ENCODE measurements at regions not wholly inside any gene's neighbourhood (a gene's known extent, or its start where the extent isn't known, plus 50 kb on each side); places are given as distances from the start of the nearest gene placed in this dataset.

DNA sequence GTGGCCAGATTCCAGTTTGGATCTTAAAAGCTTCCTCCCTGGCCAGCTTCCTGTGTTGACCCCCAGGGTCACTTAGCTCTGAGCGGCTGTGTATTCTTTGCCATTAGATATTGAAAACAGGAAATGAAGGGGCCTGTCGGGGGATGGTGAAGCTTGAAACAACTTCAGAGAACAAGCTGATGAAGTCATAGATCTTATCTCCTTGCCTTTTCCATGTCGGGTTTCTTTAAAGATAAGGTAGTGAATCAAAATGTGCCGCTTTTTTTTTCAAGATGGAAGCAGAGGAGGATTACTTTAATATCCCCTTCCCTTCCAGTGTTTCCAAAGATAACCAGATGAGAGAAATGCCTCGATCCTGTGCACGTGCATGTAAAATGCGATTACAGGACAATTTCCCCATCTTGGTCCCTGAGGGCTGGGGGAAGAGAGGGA, 508.5 kb downstream of the MID1IP1 start:
- Histone ChIP-seq H3K36me3 (ENCODE audit: control insufficient read depth in 3 of 3, insufficient read depth in 3 of 3, low read length in 3 of 3) (no peaks in the 10 kb centered on the region), H3K4me3 (ENCODE audit: low read length in 3 of 3) (no peak overlapping the region), H3K9me3 (ENCODE audit: control insufficient read depth in 3 of 3, low read length in 3 of 3) (no peaks in the 10 kb centered on the region), H3K27me3 (ENCODE audit: control insufficient read depth in 3 of 3, insufficient read depth in 3 of 3, low read length in 3 of 3) (peaks cover 0 to 5% (median 0%) of the 10 kb centered on the region in 3 donors), H3K4me1 (ENCODE audit: control insufficient read depth in 3 of 3, insufficient read depth in 3 of 3, low read length in 3 of 3) (peaks cover 3 to 7% (median 3%) of the 10 kb centered on the region in 3 donors), H3K27ac (ENCODE audit: low read depth, low read length) (no peak overlapping the region), H3K9ac (ENCODE audit: low read depth in 1 of 3, low read length in 3 of 3) (no peak overlapping the region)

DNA sequence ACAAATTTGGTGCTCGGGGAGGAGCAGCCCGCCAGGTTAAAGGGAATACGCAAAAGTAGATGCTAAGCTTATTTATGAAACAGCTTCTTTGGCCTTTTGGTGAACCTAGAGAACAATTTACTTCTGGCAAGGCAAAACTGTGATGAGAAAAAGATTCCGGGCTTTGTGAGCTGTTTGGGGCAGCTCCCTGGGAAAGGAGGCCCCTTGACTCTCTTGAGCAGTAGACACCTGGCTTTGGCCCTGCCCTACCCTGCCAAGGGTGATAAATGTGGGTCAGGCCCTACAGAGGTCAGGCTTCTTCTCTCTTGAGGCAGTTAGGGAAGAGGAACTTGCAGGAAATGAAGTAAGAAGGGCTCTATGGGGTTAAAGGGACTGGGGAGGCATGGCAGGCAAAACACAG, 509.6 kb downstream of the MID1IP1 start:
- peaks cover 0 to 5% (median 0%) of the 10 kb centered on the region in 3 donors for H3K27me3 ChIP-seq (ENCODE audit: control insufficient read depth in 3 of 3, insufficient read depth in 3 of 3, low read length in 3 of 3)
- no peak overlapping the region for H3K4me3 ChIP-seq (ENCODE audit: low read length in 3 of 3)
- H3K4me1 ChIP-seq (ENCODE audit: control insufficient read depth in 3 of 3, insufficient read depth in 3 of 3, low read length in 3 of 3), result peaks cover 3 to 7% (median 3%) of the 10 kb centered on the region in 3 donors
- no peaks in the 10 kb centered on the region for H3K9me3 ChIP-seq (ENCODE audit: control insufficient read depth in 3 of 3, low read length in 3 of 3)
- H3K36me3 ChIP-seq (ENCODE audit: control insufficient read depth in 3 of 3, insufficient read depth in 3 of 3, low read length in 3 of 3), result no peaks in the 10 kb centered on the region
- no peak overlapping the region for H3K27ac ChIP-seq (ENCODE audit: low read depth, low read length)
- no peak overlapping the region for H3K9ac ChIP-seq (ENCODE audit: low read depth in 1 of 3, low read length in 3 of 3)

DNA sequence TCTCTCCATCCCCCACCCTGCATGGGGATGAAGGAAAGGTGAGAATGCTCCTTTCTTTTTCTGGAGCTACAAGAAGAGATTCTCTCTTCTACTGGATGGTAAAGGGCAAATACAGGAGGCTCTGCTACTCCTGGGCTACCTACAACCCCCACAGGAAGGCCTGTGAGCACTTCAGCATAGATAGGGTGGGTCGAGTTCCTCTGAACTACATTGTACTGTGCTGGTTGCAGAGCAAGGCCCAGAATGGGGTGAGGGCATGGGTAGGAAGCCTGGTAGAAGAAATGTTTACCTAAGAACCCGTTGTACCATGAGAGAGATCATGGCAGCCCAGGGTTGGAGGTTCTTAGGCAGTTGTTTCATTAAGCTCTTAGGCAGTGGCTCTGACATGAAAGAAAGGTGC, 510.4 kb downstream of the MID1IP1 start:
- no peaks in the 10 kb centered on the region for H3K9me3 ChIP-seq (ENCODE audit: control insufficient read depth in 3 of 3, low read length in 3 of 3)
- no peak overlapping the region for H3K4me3 ChIP-seq (ENCODE audit: low read length in 3 of 3)
- no peaks in the 10 kb centered on the region for H3K36me3 ChIP-seq (ENCODE audit: control insufficient read depth in 3 of 3, insufficient read depth in 3 of 3, low read length in 3 of 3)
- peaks cover 0 to 5% (median 0%) of the 10 kb centered on the region in 3 donors for H3K27me3 ChIP-seq (ENCODE audit: control insufficient read depth in 3 of 3, insufficient read depth in 3 of 3, low read length in 3 of 3)
- H3K9ac ChIP-seq (ENCODE audit: low read depth in 1 of 3, low read length in 3 of 3), result no peak overlapping the region
- H3K27ac ChIP-seq (ENCODE audit: low read depth, low read length), result no peak overlapping the region
- H3K4me1 ChIP-seq (ENCODE audit: control insufficient read depth in 3 of 3, insufficient read depth in 3 of 3, low read length in 3 of 3), result peaks cover 3 to 7% (median 3%) of the 10 kb centered on the region in 3 donors

DNA sequence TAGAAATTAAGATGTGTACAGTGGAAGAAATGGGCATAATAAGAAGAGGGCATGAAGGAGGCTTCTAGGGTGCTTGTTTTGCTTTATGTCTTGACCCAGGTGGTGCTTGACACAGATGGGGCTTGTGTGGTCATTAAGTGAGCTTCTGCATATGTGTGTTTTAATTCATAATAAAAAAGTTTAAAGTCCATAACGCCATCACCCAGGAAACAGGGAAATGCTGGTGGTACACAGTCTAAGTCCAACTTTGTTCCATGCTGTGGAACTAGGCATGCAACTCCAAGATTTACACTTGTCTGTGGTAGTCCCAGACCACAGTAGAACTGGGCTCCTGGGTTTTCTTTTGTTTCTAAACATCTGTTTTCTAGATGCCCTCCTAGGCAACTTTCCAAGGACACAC, 511.9 kb downstream of the MID1IP1 start:
- H3K9me3 ChIP-seq (ENCODE audit: control insufficient read depth in 3 of 3, low read length in 3 of 3), result no peaks in the 10 kb centered on the region
- H3K36me3 ChIP-seq (ENCODE audit: control insufficient read depth in 3 of 3, insufficient read depth in 3 of 3, low read length in 3 of 3), result no peaks in the 10 kb centered on the region
- no peak overlapping the region for H3K4me3 ChIP-seq (ENCODE audit: low read length in 3 of 3)
- no peak overlapping the region for H3K9ac ChIP-seq (ENCODE audit: low read depth in 1 of 3, low read length in 3 of 3)
- H3K27ac ChIP-seq (ENCODE audit: low read depth, low read length), result no peak overlapping the region
- H3K27me3 ChIP-seq (ENCODE audit: control insufficient read depth in 3 of 3, insufficient read depth in 3 of 3, low read length in 3 of 3), result peaks cover 0 to 5% (median 0%) of the 10 kb centered on the region in 3 donors
- peaks cover 3 to 7% (median 3%) of the 10 kb centered on the region in 3 donors for H3K4me1 ChIP-seq (ENCODE audit: control insufficient read depth in 3 of 3, insufficient read depth in 3 of 3, low read length in 3 of 3)

DNA sequence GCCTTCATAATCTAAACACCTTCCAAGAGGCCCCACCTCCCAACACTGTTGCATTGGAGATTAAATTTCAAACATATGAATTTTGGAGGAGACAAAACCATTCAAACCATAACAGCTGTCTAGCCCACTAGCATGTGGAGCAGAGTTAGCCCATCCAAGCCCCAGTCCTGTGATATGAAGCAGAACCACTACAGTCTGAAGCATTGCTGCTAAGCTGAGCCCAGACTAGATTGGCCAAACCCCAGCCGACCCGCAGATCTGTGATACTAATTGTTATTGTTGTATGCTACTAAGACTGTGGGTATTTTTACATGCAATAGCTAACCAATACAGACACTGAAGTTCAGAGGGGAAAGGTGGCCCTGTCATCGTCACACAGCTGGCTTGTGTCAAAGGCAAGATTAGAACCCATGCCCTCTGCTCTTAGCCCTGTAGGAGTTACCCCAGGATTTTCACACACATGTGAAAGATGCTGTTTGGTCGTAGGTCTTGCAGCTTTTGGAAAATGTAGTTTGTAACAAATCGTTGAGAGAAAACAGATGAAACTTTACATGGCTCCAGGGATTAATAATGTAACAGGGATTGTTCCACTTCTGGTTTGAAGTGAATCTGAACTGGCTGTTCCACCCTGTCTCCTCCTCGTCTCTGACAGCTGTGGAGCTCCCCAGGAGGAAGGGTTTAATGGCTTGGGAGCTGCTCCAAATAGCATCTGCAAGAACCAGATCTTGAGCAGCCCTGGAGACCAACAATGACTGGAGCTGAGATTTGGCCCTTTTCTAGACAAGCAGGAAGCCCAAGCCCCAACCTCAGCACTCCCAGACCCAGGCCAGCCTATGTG, 517.5 kb downstream of the MID1IP1 start:
- Histone ChIP-seq H3K27ac (ENCODE audit: low read depth, low read length) (no peak overlapping the region), H3K9ac (ENCODE audit: low read depth in 1 of 3, low read length in 3 of 3) (no peak overlapping the region)

DNA sequence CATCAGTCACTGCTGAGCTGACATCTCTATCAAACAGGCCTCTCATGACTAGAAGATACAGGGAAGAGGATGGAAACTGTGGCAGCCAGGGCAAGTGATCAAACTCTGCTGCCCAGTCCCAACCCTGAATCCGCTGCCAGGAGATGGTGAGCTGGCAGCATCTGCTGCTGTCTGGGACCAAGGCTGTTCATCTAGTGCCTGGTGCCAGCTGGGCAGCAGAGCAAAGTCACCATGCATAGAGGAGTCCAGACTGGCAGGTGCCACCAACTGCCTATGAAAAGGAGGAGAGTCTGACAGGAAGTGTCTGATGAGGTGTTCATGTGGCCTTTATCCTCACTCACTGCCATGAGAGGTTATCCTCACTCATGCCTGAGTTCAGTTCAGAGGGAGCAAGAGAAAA, 518.9 kb downstream of the MID1IP1 start:
- H3K4me3 ChIP-seq (ENCODE audit: low read length in 3 of 3), result no peak overlapping the region
- no peaks in the 10 kb centered on the region for H3K36me3 ChIP-seq (ENCODE audit: control insufficient read depth in 3 of 3, insufficient read depth in 3 of 3, low read length in 3 of 3)
- H3K27ac ChIP-seq (ENCODE audit: low read depth, low read length), result no peak overlapping the region
- H3K4me1 ChIP-seq (ENCODE audit: control insufficient read depth in 3 of 3, insufficient read depth in 3 of 3, low read length in 3 of 3), result peaks cover 0 to 4% (median 2%) of the 10 kb centered on the region in 3 donors
- no peaks in the 10 kb centered on the region for H3K27me3 ChIP-seq (ENCODE audit: control insufficient read depth in 3 of 3, insufficient read depth in 3 of 3, low read length in 3 of 3)
- H3K9me3 ChIP-seq (ENCODE audit: control insufficient read depth in 3 of 3, low read length in 3 of 3), result no peaks in the 10 kb centered on the region
- no peak overlapping the region for H3K9ac ChIP-seq (ENCODE audit: low read depth in 1 of 3, low read length in 3 of 3)

More for the DNA sequence above, 517.5 kb downstream of the MID1IP1 start:
- no peaks in the 10 kb centered on the region for H3K27me3 ChIP-seq (ENCODE audit: control insufficient read depth in 3 of 3, insufficient read depth in 3 of 3, low read length in 3 of 3)
- no peak overlapping the region for H3K4me3 ChIP-seq (ENCODE audit: low read length in 3 of 3)
- no peaks in the 10 kb centered on the region for H3K36me3 ChIP-seq (ENCODE audit: control insufficient read depth in 3 of 3, insufficient read depth in 3 of 3, low read length in 3 of 3)
- H3K9me3 ChIP-seq (ENCODE audit: control insufficient read depth in 3 of 3, low read length in 3 of 3), result no peaks in the 10 kb centered on the region
- peaks cover 0 to 2% (median 0%) of the 10 kb centered on the region in 3 donors for H3K4me1 ChIP-seq (ENCODE audit: control insufficient read depth in 3 of 3, insufficient read depth in 3 of 3, low read length in 3 of 3)

DNA sequence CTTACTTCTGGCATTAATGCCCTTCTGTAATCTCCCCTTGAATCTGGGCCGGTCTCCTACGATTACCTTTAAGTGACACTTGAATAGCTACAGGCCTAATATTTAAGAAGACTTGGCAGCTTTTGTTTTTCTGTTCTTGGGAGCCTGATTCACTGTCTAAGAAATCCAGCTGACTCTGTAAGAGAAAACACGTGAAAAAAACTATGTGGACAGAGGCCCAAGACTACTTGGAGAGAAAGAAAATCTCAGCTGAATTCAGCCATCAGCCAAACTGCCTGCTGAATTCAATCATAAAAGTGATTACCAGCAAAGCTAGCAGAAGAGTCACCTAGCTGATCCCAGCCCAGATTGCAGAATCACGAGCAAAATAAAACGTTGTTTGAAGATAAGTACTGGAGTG, 521.2 kb downstream of the MID1IP1 start:
- Histone ChIP-seq H3K27me3 (ENCODE audit: control insufficient read depth in 3 of 3, insufficient read depth in 3 of 3, low read length in 3 of 3) (no peaks in the 10 kb centered on the region), H3K27ac (ENCODE audit: low read depth, low read length) (no peak overlapping the region), H3K9me3 (ENCODE audit: control insufficient read depth in 3 of 3, low read length in 3 of 3) (no peaks in the 10 kb centered on the region), H3K9ac (ENCODE audit: low read depth in 1 of 3, low read length in 3 of 3) (no peak overlapping the region), H3K36me3 (ENCODE audit: control insufficient read depth in 3 of 3, insufficient read depth in 3 of 3, low read length in 3 of 3) (no peaks in the 10 kb centered on the region), H3K4me3 (ENCODE audit: low read length in 3 of 3) (no peak overlapping the region), H3K4me1 (ENCODE audit: control insufficient read depth in 3 of 3, insufficient read depth in 3 of 3, low read length in 3 of 3) (peaks cover 0 to 4% (median 2%) of the 10 kb centered on the region in 3 donors)

DNA sequence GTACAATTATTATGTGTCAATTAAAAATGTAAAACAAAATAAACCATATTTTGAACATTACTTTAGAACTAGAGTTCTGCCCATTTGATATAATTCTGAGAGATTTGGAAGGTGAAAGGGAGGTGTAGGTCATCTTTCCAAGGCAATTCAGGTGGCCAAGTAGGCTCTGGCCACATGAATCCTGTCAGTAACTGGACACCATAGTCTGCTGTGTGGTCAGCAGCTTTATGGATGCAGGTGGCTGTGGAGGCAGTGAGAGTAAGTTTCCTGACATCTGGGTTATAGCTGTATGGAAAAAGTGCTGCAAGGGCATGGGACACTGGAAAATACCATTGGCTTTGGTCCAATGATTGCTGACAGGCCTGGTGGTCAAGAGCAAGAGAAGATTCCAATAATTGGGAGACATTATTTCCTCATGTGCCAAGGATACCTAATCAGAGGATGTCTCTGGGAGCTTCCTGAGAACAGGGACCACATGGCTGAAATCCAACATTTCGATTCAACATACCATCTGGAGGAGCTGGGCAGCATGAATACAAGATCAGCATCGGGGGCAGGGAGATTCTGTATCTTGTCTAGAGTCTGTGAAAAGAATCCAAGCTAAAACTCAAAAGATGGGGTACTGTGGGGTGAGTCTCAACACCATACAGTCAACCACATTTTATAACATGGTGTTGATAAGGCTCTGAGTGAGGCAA, 523.1 kb downstream of the MID1IP1 start:
- Histone ChIP-seq H3K27ac (ENCODE audit: low read depth, low read length) (no peak overlapping the region), H3K4me1 (ENCODE audit: control insufficient read depth in 3 of 3, insufficient read depth in 3 of 3, low read length in 3 of 3) (peaks cover 0 to 4% (median 2%) of the 10 kb centered on the region in 3 donors), H3K9me3 (ENCODE audit: control insufficient read depth in 3 of 3, low read length in 3 of 3) (no peaks in the 10 kb centered on the region), H3K36me3 (ENCODE audit: control insufficient read depth in 3 of 3, insufficient read depth in 3 of 3, low read length in 3 of 3) (no peaks in the 10 kb centered on the region), H3K4me3 (ENCODE audit: low read length in 3 of 3) (no peak overlapping the region), H3K27me3 (ENCODE audit: control insufficient read depth in 3 of 3, insufficient read depth in 3 of 3, low read length in 3 of 3) (no peaks in the 10 kb centered on the region), H3K9ac (ENCODE audit: low read depth in 1 of 3, low read length in 3 of 3) (no peak overlapping the region)

DNA sequence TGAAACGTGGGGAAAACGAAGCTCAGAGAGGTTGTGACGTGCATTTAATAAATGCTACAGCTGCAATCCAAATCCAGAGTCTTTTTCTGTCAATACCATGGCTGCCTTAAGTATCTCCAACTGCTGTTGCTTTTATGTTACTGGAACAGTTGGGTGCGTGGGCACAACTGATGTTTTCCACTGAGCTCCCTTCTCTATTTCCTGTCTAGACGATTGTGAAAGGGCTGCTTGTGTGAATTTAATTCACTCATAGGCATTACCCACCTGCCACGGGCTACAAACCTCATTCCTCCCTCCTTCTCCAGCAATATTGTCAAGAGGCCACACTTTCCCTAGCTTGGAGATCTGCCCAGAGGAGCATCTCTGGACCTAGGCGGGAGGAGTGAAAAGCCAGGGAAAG, 526.0 kb downstream of the MID1IP1 start:
- Histone ChIP-seq H3K27me3 (ENCODE audit: control insufficient read depth in 3 of 3, insufficient read depth in 3 of 3, low read length in 3 of 3) (no peaks in the 10 kb centered on the region), H3K4me1 (ENCODE audit: control insufficient read depth in 3 of 3, insufficient read depth in 3 of 3, low read length in 3 of 3) (peaks cover 0 to 4% (median 0%) of the 10 kb centered on the region in 3 donors), H3K9me3 (ENCODE audit: control insufficient read depth in 3 of 3, low read length in 3 of 3) (no peaks in the 10 kb centered on the region), H3K27ac (ENCODE audit: low read depth, low read length) (no peak overlapping the region), H3K9ac (ENCODE audit: low read depth in 1 of 3, low read length in 3 of 3) (no peak overlapping the region), H3K4me3 (ENCODE audit: low read length in 3 of 3) (no peak overlapping the region), H3K36me3 (ENCODE audit: control insufficient read depth in 3 of 3, insufficient read depth in 3 of 3, low read length in 3 of 3) (no peaks in the 10 kb centered on the region)

DNA sequence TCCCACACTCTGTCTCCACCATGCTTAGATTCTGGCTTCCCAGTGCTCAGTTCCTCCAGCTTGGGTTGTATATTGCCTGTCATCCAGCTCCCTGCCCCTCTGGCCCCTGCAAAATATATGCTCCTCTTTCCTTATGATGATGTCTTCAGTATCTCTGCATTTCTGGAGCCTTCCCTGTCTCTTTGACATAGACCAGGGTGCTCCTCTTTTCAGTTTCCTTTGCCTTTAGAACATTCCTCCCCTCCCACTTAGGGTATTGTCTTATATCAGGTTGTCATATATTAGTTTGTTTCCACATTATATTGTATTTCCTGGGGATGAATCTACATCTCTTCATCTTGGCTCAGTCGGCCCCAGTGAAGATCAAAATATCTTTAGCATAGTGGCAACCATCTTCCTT, 526.4 kb downstream of the MID1IP1 start:
- Histone ChIP-seq H3K36me3 (ENCODE audit: control insufficient read depth in 3 of 3, insufficient read depth in 3 of 3, low read length in 3 of 3) (no peaks in the 10 kb centered on the region), H3K9me3 (ENCODE audit: control insufficient read depth in 3 of 3, low read length in 3 of 3) (no peaks in the 10 kb centered on the region), H3K4me3 (ENCODE audit: low read length in 3 of 3) (no peak overlapping the region), H3K9ac (ENCODE audit: low read depth in 1 of 3, low read length in 3 of 3) (no peak overlapping the region), H3K4me1 (ENCODE audit: control insufficient read depth in 3 of 3, insufficient read depth in 3 of 3, low read length in 3 of 3) (peaks cover 0 to 4% (median 0%) of the 10 kb centered on the region in 3 donors), H3K27ac (ENCODE audit: low read depth, low read length) (no peak overlapping the region), H3K27me3 (ENCODE audit: control insufficient read depth in 3 of 3, insufficient read depth in 3 of 3, low read length in 3 of 3) (no peaks in the 10 kb centered on the region)

Data from skeletal muscle tissue (tissue), 3 donors.